ENCODE measurements at regions not wholly inside any gene's neighbourhood (a gene's known extent, or its start where the extent isn't known, plus 50 kb on each side); places are given as distances from the start of the nearest gene placed in this dataset.

DNA sequence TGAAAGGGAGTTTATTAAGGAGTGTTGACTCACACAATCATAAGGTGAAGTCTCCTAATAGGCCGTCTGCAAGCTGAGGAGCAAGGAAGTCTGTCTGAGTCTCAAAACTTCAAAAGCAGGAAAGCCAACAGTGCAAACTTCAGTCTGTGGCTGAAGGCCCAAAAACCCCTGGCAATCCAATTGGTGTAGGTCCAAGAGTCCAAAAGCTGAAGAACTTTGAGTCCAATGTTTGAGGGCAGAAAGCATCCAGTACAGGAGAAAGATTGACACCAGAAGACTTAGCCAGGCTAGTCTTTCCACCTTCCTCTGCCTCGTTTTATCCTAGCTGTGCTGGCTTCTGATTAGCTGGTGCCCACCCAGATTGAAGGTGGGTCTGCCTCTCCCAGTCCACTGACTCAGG, 535.2 kb downstream of the ARAP2 start:
- TF ChIP-seq EZH2 (IDR thresholded peaks at IDR 0.05; ENCODE audit: borderline replicate concordance, low read depth, low read length, poor library complexity, severe bottlenecking) = no peak
- TF ChIP-seq, protein P1, sequence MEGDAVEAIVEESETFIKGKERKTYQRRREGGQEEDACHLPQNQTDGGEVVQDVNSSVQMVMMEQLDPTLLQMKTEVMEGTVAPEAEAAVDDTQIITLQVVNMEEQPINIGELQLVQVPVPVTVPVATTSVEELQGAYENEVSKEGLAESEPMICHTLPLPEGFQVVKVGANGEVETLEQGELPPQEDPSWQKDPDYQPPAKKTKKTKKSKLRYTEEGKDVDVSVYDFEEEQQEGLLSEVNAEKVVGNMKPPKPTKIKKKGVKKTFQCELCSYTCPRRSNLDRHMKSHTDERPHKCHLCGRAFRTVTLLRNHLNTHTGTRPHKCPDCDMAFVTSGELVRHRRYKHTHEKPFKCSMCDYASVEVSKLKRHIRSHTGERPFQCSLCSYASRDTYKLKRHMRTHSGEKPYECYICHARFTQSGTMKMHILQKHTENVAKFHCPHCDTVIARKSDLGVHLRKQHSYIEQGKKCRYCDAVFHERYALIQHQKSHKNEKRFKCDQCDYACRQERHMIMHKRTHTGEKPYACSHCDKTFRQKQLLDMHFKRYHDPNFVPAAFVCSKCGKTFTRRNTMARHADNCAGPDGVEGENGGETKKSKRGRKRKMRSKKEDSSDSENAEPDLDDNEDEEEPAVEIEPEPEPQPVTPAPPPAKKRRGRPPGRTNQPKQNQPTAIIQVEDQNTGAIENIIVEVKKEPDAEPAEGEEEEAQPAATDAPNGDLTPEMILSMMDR (conservative IDR thresholded peaks at IDR 0.05; ENCODE audit: low read depth, low read length) = no peak
